Activated CD8-positive, alpha-beta memory T cell treated with anti-CD3 and anti-CD28 coated beads, Interleukin-2, amount 50 U/mL, for 4 hours (primary cell): ENCODE measurements at regions not wholly inside any gene's neighbourhood (a gene's known extent, or its start where the extent isn't known, plus 50 kb on each side); places are given as distances from the start of the nearest gene placed in this dataset.
"Not testable (repeated sequence)": the region's sequence is repeated elsewhere in the genome, so short reads cannot be mapped to it uniquely, and the experiment has no call there.

ENCODE experiments used
- DNase-seq: peaks from one replicate; pipeline ENCODE4 v3.0.0-alpha.2; 2020

DNA sequence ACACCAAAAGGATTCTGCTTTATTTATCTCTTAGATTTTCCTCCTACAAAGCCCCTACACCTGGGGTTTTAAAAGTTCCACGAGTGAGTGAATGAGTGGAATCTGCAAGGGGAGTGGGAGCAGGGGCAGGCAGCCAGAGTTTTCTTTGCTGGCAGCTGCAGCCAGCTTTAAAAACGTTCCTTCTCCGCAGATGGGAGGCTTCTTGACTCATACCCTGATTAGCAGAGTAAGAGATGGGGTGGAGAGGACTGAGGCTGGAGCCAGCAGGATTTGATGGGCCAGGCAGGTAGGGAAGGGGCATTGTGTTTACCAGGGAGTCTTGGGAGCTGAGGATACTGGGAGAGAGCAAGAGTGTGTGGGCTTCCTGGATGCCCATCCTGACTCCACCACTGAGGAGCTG is 99.6 kb upstream of the TNP1 start:
- no peak for DNase-seq

DNA sequence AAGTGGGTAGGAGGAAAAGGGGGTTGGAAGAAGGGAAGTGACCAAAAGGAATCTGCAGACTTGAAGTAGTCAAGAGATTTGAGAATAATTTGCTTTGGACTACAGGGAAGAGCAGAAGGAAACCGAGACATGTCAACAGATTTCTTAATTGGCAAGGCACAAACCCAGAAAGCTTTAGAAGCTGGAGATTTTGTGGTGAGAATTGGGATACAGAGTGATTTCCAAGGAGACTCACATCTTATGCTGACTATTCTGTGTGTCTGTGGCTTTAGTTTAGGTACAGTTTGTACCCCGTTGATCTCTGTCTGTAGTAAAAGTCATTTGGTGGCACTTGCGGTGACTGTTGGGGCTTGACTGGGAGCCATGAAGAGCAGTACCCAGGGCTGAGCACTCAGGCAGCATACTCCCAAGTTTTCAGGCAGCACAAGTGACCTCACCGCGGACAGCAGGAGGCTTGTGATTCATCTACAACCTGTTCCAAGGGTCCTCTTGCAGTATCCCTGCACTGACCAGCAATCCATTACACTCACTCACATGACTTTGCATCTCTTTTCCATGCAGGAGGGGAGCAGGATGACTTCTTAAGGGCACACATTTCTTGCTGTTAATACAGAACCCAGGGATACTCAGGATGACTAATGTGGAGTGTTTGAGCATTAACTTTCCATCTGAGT is 97.1 kb upstream of the TNP1 start:
- no peak for DNase-seq

DNA sequence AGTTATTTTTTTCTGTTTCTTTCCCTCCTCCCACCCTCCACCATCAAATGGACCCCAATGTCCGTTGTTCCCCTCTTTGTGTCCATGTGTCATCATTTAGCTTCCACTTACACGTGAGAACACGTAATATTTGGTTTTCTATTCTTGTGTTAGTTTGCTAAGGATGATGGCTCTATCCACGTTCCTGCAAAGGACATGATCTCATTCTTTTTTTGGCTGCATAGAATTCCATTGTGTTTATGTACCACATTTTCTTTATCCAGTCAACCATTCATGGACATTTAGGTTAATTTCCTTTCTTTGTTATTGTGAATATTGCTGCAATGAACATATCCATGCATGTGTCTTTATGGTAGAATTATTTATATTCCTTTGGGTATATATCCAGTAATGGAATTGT is 91.3 kb upstream of the TNP1 start:
- no peak for DNase-seq

DNA sequence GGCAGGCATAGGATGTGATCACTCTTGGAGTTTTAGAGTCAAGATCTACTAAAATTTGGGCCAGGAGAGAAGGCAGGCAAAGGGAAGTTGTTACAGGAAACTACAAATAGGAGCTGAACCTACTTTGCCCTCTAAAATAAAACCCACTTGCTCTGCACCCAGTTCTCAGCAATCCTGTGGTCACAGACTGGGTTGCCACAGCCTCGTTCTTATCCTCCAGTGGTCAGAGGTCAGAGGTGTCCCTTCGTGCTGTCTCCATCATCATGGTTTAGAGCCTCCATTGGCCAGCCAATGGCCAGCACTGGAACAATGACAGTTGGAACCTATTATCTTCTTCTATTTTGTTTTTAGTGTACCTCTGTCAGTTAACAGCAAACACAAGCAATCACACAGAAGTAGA is 90.7 kb upstream of the TNP1 start:
- no peak for DNase-seq

DNA sequence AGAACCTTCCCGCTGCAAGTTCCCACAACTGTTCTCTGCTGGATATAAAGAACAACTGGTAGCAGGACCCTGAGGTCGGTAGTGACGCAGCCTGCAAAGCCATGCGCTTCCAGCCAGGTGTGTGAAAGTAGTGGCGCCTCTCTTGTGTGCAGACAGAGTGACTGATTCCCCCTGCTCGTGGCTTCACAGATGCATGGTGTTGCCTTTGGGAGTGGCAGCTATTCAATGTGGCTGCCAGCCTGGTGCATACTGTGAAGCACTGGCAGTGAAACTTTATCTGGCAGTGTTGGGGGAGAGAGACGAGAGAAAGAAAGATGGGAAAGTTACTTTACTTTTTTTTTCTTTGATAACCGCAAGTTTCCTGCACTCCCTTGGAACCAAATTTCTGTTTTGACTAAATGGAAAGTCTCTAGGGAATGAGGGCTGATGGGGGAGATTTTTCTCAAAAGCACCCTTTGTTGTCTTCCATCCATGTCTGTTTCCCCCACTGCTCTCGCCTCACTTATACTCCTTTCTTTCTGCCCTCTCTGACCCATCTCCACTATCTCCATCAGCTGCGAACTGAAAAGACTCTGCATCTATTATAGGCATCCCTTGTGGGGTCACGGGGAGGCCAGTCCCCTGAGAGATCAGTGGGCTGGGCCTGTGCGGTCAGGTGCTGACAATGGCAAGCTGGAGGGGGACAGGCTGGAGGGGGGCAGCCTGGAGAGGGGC is 90.0 kb upstream of the TNP1 start:
- DNase-seq: no peak

DNA sequence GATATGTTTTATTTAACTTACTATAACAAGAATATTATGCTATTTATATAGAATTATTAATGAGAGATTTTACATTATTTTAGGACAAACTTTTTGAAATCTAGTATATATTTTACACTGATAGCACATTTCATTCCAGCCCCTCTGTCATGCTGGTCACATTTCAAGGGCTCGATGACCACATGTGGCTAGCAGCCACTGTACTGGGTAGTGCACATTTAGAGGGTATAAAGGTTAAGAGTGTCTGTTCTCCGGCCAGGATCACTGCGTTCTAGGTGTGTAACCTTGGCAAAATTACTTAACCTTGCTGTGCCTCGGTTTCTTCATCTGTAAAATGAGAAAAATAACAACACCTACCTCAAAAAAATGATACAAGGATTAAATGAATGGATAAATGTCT is 87.2 kb upstream of the TNP1 start:
- no peak for DNase-seq

DNA sequence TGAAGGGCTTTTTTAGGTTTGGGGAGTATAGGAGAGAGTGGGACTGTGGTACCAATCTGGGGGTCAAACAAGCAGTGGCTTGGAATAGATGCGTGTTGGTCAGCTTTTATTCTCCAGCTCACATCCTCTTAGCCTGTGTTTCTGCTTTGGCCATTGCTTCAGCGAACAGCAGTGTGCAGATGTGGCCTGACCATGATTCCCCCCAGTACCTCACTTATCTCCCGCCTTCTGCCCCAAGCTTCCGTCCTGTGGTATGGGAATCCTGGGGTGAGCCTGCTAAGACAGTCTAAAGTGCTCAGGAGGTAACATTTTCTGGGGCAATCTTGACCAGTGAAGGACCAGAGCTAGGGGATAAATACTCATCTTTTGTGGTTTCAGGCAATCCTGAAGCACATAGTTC is 84.9 kb upstream of the TNP1 start:
- DNase-seq: no peak

DNA sequence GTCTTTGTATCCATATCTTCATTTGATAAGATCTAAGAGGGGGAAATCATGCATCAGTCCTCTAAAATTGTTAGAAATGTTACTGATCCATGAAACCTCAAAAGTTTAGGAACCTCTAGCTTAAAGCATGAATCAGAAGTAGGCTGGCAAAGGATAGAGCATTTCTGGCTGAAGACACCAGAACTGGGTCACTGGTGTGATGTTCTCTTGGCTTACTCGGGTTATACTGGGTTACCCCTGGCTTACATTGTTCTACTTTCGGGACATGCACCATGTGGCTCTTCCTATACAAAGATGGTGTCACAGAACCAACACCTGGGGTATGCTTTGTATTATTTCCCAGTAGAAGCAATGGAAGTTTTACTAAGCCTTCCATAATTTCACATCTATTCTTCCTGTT is 83.2 kb upstream of the TNP1 start:
- no peak for DNase-seq

DNA sequence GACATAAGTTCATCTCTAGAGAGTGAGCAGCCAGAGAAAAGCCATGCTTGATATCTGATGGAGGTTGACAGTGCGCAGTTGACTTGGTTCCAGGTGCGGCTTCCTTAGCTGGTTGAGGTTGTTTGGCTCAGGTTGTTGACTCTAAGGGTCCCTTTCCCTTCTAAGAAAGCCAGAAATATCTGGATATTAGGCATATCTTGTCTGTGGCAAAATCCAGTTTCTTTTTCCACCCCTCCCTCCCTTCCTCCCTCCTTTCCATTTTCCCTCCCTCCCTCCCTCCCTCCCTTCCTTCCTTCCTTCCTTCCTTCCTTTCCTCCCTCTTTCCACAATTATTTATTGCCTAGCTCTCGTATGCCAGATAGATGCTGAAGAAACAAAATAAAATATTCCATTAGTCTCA is 82.6 kb upstream of the TNP1 start:
- DNase-seq: no peak

DNA sequence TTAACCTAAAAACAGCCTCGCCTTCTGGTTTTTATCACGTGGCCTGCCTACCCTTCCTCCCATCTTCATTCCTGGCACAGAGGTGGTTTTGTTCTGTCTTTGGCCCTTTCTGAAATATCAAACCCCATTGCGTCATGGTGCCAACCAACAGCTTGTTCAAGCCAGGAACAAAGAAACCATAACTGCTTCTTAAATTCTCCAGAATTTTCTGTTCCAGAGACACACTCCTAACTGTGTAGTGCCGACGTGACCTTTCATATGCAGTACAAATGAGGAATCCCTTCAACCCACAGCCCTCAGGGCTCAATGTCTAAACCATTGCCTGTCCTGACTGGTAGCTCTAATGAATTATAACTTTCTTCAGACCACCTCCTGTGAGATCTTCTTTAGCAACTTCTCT is 82.2 kb upstream of the TNP1 start:
- DNase-seq: no peak

DNA sequence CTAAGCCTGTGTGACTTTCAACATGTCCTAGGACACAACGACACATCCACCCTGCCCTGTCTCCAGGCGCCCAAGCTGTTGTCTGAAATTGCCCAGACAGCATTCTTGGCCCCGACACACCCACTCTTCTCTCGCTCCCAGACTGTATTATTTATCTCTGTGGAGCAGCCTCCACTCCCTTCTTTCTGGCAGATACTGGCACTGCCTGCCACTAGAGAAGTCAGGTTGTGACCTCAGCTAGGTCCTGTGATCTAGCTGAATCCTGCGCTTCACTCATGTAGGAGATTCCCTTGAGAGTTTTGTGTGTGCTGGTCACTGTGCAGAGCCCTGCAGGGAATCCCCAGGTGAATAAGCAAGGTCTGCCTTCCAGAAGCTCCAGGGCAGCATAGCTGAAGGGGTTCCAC is 77.1 kb upstream of the TNP1 start:
- DNase-seq: no peak

DNA sequence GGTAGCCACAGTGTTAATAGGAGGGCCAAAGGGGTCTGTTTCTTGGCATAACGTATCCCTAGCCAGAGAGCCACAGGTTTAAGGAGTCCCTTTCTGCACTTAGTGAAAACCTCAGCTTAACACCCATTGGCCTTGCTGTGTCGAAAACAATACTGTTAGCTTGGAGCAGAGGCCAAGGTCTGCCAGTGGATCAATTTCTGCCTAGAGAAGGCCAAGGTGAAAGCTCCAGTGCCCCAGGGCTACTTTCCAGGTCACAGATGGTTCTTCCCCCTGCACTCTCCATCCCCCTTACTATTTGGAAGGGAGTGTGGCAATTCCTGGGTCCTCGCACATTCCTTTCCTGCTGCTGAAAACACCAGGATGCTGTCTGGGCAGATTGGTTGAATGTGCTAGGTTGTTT is 74.8 kb upstream of the TNP1 start:
- DNase-seq: no peak

DNA sequence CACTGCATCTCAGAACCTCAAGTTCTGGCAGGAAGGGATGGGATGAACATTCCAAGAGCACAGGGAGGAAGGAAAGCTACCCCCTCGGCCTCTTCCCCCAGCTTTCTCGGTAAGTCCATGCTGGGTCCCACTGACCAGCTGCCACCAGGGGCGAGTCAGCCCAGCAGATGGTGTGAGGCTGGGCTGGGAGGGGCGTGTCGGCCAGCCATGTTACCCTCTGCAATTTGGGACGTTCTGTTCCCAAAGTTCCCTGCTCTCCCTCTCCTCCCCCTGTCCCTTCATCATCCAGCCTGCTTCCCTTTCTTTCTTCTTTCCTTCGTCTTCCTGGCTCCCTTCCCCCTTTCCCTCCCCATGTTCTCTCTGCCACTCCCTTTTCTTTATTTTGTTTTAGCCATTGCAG is 74.3 kb upstream of the TNP1 start:
- no peak for DNase-seq

DNA sequence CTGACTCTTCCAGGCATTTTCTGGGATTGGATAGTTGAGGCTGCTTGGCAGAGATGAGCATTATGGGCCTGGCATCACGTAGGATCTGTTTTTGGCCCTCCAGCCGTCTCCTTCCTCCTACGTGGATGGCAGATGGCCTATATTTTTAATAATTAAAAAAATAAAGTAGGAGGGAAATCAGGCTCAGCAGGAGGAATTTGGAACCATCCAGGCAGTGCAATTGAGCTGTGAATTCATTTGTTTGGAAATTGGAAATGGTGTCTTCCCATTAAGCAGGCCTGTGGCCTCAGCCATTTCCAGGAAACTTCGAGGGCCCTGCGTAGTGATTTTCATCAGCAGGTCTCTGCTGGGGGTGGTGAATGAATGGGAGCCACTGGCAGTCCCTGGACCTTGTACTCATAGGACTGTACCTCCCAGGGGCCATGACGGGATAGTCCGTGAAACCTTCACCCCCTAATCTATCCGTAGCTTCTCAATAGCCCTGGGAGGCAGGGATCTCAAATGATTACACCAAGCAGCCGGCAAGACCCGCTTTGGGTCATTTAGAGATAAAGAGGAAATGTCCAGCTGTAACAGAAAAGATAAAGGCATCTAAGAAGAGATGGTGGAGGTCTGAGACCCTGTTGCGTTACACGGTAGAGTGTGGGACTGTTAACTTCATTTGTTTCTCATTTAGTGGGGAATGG is 73.1 kb upstream of the TNP1 start:
- no peak for DNase-seq

DNA sequence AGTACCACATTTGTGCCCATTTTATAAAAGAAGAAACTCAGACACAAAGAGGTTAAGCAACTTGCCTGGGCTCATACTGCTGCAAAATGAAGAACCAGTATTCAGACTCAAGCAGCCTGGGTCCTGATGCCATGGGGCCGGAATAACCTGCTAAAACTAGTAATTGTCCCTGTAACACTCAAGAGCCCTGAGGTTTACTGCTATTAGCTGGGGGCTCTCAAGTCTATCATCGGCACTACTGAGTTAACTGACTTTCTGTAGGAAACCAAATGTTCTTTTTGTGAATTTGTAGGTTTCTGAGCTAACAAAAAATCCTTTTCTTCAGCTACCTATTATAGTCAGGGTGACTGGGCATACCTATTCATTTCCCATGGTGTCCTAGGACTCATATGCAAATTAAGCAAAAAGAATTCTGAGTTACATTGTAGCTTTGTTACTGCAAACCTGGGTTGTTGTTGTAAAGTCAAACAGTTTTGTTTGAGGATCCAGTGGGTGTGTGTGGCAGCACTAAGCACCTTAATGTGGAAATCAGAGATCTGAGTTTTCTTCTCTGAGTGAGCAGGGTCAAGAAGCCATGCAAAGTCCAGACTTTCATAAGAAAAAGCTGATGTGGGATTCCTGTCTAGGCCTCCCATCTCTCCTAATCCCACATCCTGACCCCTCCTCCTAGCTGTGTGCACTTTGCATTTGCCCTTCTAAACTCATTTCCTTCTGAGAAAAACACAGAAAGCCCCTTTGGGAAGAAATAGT is 72.4 kb upstream of the TNP1 start:
- no peak for DNase-seq

DNA sequence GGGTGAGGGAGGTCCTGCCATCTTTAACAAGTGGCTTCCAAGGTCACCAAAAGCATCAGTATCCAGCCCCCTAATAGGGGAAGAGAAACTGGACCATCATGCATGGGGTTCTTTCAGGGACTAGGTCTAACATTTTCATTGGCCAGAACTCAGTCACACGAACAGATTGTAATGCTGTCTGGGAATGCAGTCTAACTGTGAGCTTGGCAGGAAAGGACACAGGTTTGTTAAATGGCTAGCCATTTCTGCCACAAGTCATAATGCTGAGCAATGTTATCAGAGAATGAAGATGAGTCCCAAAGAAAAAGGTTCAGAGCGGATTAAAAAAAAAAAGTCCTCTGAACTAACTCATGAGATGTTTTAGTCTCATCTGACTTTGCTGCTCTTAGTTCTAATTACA is 70.9 kb upstream of the TNP1 start:
- no peak for DNase-seq

DNA sequence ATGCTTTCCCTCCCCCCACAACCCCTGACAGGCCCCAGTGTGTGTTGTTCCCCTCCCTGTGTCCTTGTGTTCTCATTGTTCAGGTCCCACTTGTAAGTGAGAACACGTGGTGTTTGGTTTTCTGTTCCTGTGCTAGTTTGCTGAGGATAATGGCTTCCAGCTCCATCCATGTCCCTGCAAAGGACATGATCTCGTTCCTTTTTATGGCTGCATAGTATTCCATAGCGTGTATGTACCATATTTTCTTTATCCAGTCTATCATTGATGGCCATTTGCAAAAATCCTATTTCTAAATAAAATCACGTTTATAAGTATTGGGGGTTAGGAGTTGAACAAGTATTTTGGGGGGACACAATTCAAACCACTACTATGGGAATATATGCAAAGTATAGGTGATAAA is 69.5 kb upstream of the TNP1 start:
- DNase-seq: not testable (repeated sequence)

DNA sequence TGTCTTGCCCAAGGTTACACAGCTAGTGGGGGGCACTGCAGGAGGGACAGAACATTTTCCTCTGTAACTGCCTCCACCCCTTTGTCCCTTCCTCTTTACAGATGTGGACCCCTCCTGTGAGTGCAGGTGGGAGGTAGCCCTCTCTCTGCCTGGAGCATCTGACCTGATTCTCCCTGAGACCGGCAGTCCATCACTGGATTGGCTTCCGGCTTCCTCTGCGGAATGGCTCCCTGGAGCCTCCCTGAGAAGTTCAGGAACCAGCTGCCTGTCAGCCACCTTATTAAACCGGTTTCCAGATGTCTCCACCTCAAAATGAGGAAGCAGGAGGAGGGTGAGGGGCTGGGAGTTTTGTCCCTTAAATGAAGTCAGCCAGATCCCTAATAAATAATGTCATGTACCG is 67.3 kb upstream of the TNP1 start:
- no peak for DNase-seq

DNA sequence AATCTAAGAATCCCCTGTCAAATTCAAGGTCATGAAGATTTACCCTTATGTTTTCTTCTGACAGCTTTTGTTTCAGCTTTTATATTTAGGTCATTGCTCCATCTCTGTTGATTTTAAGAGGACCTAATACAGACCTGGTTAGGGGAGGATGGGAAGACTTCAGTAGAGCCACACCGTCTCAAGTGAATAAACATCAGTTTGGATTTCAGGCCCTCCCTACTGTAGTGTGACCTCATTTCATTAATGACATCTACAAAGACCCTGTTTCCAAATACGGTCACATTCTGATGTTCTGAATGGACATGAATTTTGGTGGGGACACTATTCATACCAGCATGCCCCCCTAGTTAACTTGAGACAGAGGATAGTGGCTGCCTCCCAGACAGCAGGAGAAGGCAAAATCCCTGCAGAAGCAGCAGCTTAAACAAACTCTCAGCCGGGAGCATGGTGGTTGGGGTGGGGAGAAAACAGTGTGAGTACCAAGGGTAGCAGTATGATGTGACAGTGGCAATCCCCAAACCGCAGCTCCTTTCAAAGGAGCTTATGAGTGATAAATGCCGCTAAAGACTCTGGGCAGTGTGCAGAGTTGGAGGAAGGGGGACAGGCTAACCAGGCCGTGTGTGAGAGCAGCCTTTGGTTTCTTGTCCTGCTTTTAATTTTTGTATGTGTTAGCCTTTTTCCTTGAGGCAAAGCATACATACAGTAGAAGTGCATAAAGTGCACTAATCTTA is 65.9 kb upstream of the TNP1 start:
- no peak for DNase-seq

DNA sequence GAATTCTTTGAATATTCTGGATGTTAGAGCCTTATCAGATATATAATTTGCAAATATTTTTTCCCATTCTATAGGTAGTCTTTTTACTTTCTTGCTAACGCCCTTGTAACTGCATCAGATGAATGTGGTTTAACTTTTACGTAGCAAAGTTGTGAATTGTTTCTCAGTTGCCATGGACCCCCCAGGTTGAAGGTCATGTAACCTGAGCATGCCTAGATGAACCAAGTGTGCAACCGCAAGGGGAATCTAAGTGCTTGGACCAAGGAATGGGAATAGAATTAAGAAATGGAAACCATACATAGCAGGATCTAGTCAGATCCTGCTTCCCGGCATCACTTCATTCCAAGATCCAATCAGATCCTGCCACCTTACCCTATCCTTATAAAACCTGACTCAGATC is 65.1 kb upstream of the TNP1 start:
- DNase-seq: no peak

DNA sequence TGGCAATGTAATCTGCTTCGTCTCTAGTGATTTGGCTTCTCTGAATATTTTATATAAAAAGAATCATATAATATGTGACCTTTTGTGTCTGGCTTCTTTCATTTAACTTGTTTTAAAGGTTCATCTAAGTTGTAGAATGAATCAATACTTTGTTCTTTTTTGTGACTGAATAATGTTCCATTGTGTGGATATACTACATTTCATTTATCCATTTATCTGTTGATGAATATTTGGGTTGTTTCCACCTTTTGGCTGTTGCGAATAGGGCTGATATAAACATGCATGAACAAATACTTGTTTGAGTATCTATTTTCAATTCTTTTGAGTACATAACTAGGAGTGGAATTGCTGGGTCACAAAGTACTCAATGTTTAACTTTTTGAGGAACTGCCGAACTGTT is 63.8 kb upstream of the TNP1 start:
- no peak for DNase-seq

DNA sequence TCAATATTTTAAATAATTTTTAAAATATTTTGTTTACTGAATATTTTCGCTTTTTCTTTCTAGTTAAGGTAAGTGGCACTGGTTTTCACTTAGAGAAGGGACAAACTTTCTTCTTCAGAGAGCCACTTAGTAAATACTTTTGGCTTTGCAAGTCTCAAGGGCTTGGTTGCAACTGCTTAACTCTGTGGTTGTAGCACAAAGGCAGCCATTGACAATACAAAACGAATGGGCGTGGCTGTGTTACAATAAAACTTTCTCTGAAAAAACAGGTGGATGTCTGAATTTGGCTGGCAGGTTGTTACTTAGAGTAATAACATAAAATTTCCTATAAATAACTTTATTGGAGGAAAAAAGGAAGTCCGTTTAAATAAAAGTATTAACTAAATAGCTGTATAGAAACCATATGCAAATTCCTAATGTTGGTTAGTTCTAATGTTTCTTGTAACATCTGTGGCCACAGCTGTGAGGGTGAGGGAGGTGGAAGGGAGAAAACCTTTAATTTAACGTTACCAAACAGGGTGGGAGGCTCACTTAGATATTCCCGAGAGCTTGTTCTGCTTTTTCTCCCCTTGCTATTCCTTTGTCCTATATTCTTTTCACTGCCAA is 62.4 kb upstream of the TNP1 start:
- no peak for DNase-seq
